ENCODE measurements at regions not wholly inside any gene's neighbourhood (a gene's known extent, or its start where the extent isn't known, plus 50 kb on each side); places are given as distances from the start of the nearest gene placed in this dataset.
A peak's percentile ranks its signal among the peaks of the same experiment; 100 is the strongest.

- peak overlapping the region; percentile 90 for H3K27ac ChIP-seq
- in situ Hi-C loops (cut with HindIII; ENCODE audit: low pct_ligation_motif_present, low sequenced_read_pairs) = no loop called here
- DNase-seq = peak; percentile 99
- H3K4me3 ChIP-seq (ENCODE audit: low read depth, low read length) = no peak overlapping the region
- no peaks in the 10 kb centered on the region for H3K36me3 ChIP-seq (replicated peaks)
- no peaks in the 10 kb centered on the region for H3K27me3 ChIP-seq (replicated peaks)
- TF ChIP-seq CTCF (IDR thresholded peaks at IDR 0.05; ENCODE audit: low read depth, low read length, missing control alignments) = no peak
Measured at GRCh38 chr6:22113026-22113766, 183.6 kb downstream of the PRL start.

- Histone ChIP-seq H3K27me3 (replicated peaks) (no peaks in the 10 kb centered on the region), H3K27ac (no peak overlapping the region), H3K4me3 (ENCODE audit: low read depth, low read length) (no peak overlapping the region), H3K36me3 (replicated peaks) (no peaks in the 10 kb centered on the region)
- no peak for TF ChIP-seq CTCF (IDR thresholded peaks at IDR 0.05; ENCODE audit: low read depth, low read length, missing control alignments)
- DNase-seq = no peak
- in situ Hi-C loops (cut with HindIII; ENCODE audit: low pct_ligation_motif_present, low sequenced_read_pairs) = no loop called here
Measured at GRCh38 chr6:22115559-22115958, 181.3 kb downstream of the PRL start.

- in situ Hi-C loops (cut with HindIII; ENCODE audit: low pct_ligation_motif_present, low sequenced_read_pairs) = no loop called here
- TF ChIP-seq CTCF (IDR thresholded peaks at IDR 0.05; ENCODE audit: low read depth, low read length, missing control alignments) = no peak
- no peaks in the 10 kb centered on the region for H3K36me3 ChIP-seq (replicated peaks)
Measured at GRCh38 chr6:22117631-22118030, 179.2 kb downstream of the PRL start.

GRCh38 chr6:22119500-22119899, 177.3 kb downstream of the PRL start:
- no peak for DNase-seq
- no peaks in the 10 kb centered on the region for H3K36me3 ChIP-seq (replicated peaks)
- no peaks in the 10 kb centered on the region for H3K27me3 ChIP-seq (replicated peaks)
- no peak overlapping the region for H3K27ac ChIP-seq
- in situ Hi-C loops (cut with HindIII; ENCODE audit: low pct_ligation_motif_present, low sequenced_read_pairs) = no loop called here
- no peak overlapping the region for H3K4me3 ChIP-seq (ENCODE audit: low read depth, low read length)
- no peak for TF ChIP-seq CTCF (IDR thresholded peaks at IDR 0.05; ENCODE audit: low read depth, low read length, missing control alignments)

More at GRCh38 chr6:22117631-22118030, 179.2 kb downstream of the PRL start:
- no peak overlapping the region for H3K4me3 ChIP-seq (ENCODE audit: low read depth, low read length)
- H3K27me3 ChIP-seq (replicated peaks) = no peaks in the 10 kb centered on the region
- no peak overlapping the region for H3K27ac ChIP-seq
- DNase-seq = no peak

- H3K27me3 ChIP-seq (replicated peaks) = no peaks in the 10 kb centered on the region
- no peak for TF ChIP-seq CTCF (IDR thresholded peaks at IDR 0.05; ENCODE audit: low read depth, low read length, missing control alignments)
- no peak overlapping the region for H3K27ac ChIP-seq
- no peak for DNase-seq
- no peaks in the 10 kb centered on the region for H3K36me3 ChIP-seq (replicated peaks)
- H3K4me3 ChIP-seq (ENCODE audit: low read depth, low read length) = no peak overlapping the region
- in situ Hi-C loops (cut with HindIII; ENCODE audit: low pct_ligation_motif_present, low sequenced_read_pairs) = no loop called here
Measured at GRCh38 chr6:22124756-22125155, 172.1 kb downstream of the PRL start.

- in situ Hi-C loops (cut with HindIII; ENCODE audit: low pct_ligation_motif_present, low sequenced_read_pairs) = no loop called here
Measured at GRCh38 chr6:22126910-22127309, 169.9 kb downstream of the PRL start.

More at GRCh38 chr6:22126910-22127309, 169.9 kb downstream of the PRL start:
- no peak for TF ChIP-seq CTCF (IDR thresholded peaks at IDR 0.05; ENCODE audit: low read depth, low read length, missing control alignments)
- H3K4me3 ChIP-seq (ENCODE audit: low read depth, low read length) = no peak overlapping the region
- H3K27ac ChIP-seq = no peak overlapping the region
- no peak for DNase-seq
- H3K36me3 ChIP-seq (replicated peaks) = no peaks in the 10 kb centered on the region
- no peaks in the 10 kb centered on the region for H3K27me3 ChIP-seq (replicated peaks)

Measured in brain microvascular endothelial cell (primary cell).